ENCODE measurements at regions not wholly inside any gene's neighbourhood (a gene's known extent, or its start where the extent isn't known, plus 50 kb on each side); places are given as distances from the start of the nearest gene placed in this dataset.

GRCh38 chr16:27642756-27643155 lies 92.8 kb downstream of the KATNIP start:
- Histone ChIP-seq H3K9me3 (ENCODE audit: insufficient read depth, low read depth, low read length) (no peaks in the 10 kb centered on the region), H3K36me3 (ENCODE audit: control insufficient read depth in 1 of 2, insufficient read depth in 2 of 2, low read length in 2 of 2) (no peaks in the 10 kb centered on the region), H3K4me2 (ENCODE audit: low read length) (no peak overlapping the region), H3K27ac (ENCODE audit: low read depth, low read length) (no peak overlapping the region), H3K79me1 (ENCODE audit: low read length) (no peaks in the 10 kb centered on the region), H3K4me3 (ENCODE audit: low read depth, low read length) (no peak overlapping the region), H2AFZ (ENCODE audit: insufficient read depth, low read length, poor library complexity) (no peak overlapping the region), H3K18ac (ENCODE audit: low read length) (no peak overlapping the region), H2BK12ac (ENCODE audit: low read length) (no peak overlapping the region), H4K91ac (ENCODE audit: low read depth, low read length) (no peak overlapping the region), H2BK120ac (ENCODE audit: insufficient read depth, low read length, poor library complexity) (no peak overlapping the region), H4K12ac (ENCODE audit: low read depth, low read length) (no peak overlapping the region), H4K8ac (ENCODE audit: low read depth, low read length) (no peak overlapping the region), H3K9ac (ENCODE audit: low read length) (no peak overlapping the region), H3K4me1 (ENCODE audit: control insufficient read depth in 1 of 2, insufficient read depth in 2 of 2, low read length in 2 of 2) (no peaks in the 10 kb centered on the region), H2BK5ac (ENCODE audit: low read depth, low read length, poor library complexity) (no peak overlapping the region), H3K27me3 (ENCODE audit: insufficient read depth, low read length) (no peaks in the 10 kb centered on the region), H2AK5ac (ENCODE audit: low read length) (no peak overlapping the region), H3K14ac (ENCODE audit: low read length) (no peak overlapping the region), H3K4ac (ENCODE audit: low read depth, low read length) (no peak overlapping the region), H3K23ac (ENCODE audit: low read length) (no peak overlapping the region), H3K79me2 (ENCODE audit: control insufficient read depth, insufficient read depth, low read length, poor library complexity) (no peaks in the 10 kb centered on the region)
- DNase-seq, result peak; percentile 57 to 70
- no CpG with 5 or more reads among the region's 4 CpGs for WGBS (ENCODE audit: extremely low coverage, insufficient coverage, insufficient read length)

- no peak overlapping the region for H2AK5ac ChIP-seq (ENCODE audit: low read length)
- H2BK5ac ChIP-seq (ENCODE audit: low read depth, low read length, poor library complexity), result no peak overlapping the region
- no peaks in the 10 kb centered on the region for H3K36me3 ChIP-seq (ENCODE audit: control insufficient read depth in 1 of 2, insufficient read depth in 2 of 2, low read length in 2 of 2)
- H3K79me2 ChIP-seq (ENCODE audit: control insufficient read depth, insufficient read depth, low read length, poor library complexity), result no peaks in the 10 kb centered on the region
- H3K23ac ChIP-seq (ENCODE audit: low read length), result no peak overlapping the region
- H3K4me3 ChIP-seq (ENCODE audit: low read depth, low read length), result no peak overlapping the region
- no peak overlapping the region for H3K9ac ChIP-seq (ENCODE audit: low read length)
- no peak overlapping the region for H4K12ac ChIP-seq (ENCODE audit: low read depth, low read length)
- H3K4me1 ChIP-seq (ENCODE audit: control insufficient read depth in 1 of 2, insufficient read depth in 2 of 2, low read length in 2 of 2), result no peaks in the 10 kb centered on the region
- H3K4ac ChIP-seq (ENCODE audit: low read depth, low read length), result no peak overlapping the region
- DNase-seq, result no peak
- no peak overlapping the region for H2AFZ ChIP-seq (ENCODE audit: insufficient read depth, low read length, poor library complexity)
- no peak overlapping the region for H3K14ac ChIP-seq (ENCODE audit: low read length)
- no peak overlapping the region for H2BK12ac ChIP-seq (ENCODE audit: low read length)
- no peaks in the 10 kb centered on the region for H3K9me3 ChIP-seq (ENCODE audit: insufficient read depth, low read depth, low read length)
- H4K91ac ChIP-seq (ENCODE audit: low read depth, low read length), result no peak overlapping the region
- no peak overlapping the region for H2BK120ac ChIP-seq (ENCODE audit: insufficient read depth, low read length, poor library complexity)
- no peak overlapping the region for H4K8ac ChIP-seq (ENCODE audit: low read depth, low read length)
- no peak overlapping the region for H3K18ac ChIP-seq (ENCODE audit: low read length)
- no peak overlapping the region for H3K27ac ChIP-seq (ENCODE audit: low read depth, low read length)
- H3K4me2 ChIP-seq (ENCODE audit: low read length), result no peak overlapping the region
- H3K27me3 ChIP-seq (ENCODE audit: insufficient read depth, low read length), result no peaks in the 10 kb centered on the region
- no peaks in the 10 kb centered on the region for H3K79me1 ChIP-seq (ENCODE audit: low read length)
- WGBS (ENCODE audit: extremely low coverage, insufficient coverage, insufficient read length), result no CpG with 5 or more reads among the region's 8 CpGs
Observed at GRCh38 chr16:27644165-27644564, 94.2 kb downstream of the KATNIP start.

GRCh38 chr16:27645396-27645795 lies 95.5 kb downstream of the KATNIP start:
- Histone ChIP-seq H2AFZ (ENCODE audit: insufficient read depth, low read length, poor library complexity) (no peak overlapping the region), H3K79me2 (ENCODE audit: control insufficient read depth, insufficient read depth, low read length, poor library complexity) (no peaks in the 10 kb centered on the region), H3K79me1 (ENCODE audit: low read length) (no peaks in the 10 kb centered on the region), H3K27me3 (ENCODE audit: insufficient read depth, low read length) (no peaks in the 10 kb centered on the region), H3K4me1 (ENCODE audit: control insufficient read depth in 1 of 2, insufficient read depth in 2 of 2, low read length in 2 of 2) (no peaks in the 10 kb centered on the region), H3K4ac (ENCODE audit: low read depth, low read length) (no peak overlapping the region), H3K23ac (ENCODE audit: low read length) (no peak overlapping the region), H3K9ac (ENCODE audit: low read length) (no peak overlapping the region), H3K14ac (ENCODE audit: low read length) (no peak overlapping the region), H2BK12ac (ENCODE audit: low read length) (no peak overlapping the region), H4K91ac (ENCODE audit: low read depth, low read length) (no peak overlapping the region), H4K12ac (ENCODE audit: low read depth, low read length) (no peak overlapping the region), H3K9me3 (ENCODE audit: insufficient read depth, low read depth, low read length) (no peaks in the 10 kb centered on the region), H2BK120ac (ENCODE audit: insufficient read depth, low read length, poor library complexity) (no peak overlapping the region), H2BK5ac (ENCODE audit: low read depth, low read length, poor library complexity) (no peak overlapping the region), H3K4me2 (ENCODE audit: low read length) (no peak overlapping the region), H3K4me3 (ENCODE audit: low read depth, low read length) (no peak overlapping the region), H3K36me3 (ENCODE audit: control insufficient read depth in 1 of 2, insufficient read depth in 2 of 2, low read length in 2 of 2) (no peaks in the 10 kb centered on the region), H3K27ac (ENCODE audit: low read depth, low read length) (no peak overlapping the region), H4K8ac (ENCODE audit: low read depth, low read length) (no peak overlapping the region), H2AK5ac (ENCODE audit: low read length) (no peak overlapping the region), H3K18ac (ENCODE audit: low read length) (no peak overlapping the region)
- DNase-seq, result no peak
- no CpG with 5 or more reads among the region's 5 CpGs for WGBS (ENCODE audit: extremely low coverage, insufficient coverage, insufficient read length)

GRCh38 chr16:27646806-27647205 lies 96.9 kb downstream of the KATNIP start:
- Histone ChIP-seq H3K27ac (ENCODE audit: low read depth, low read length) (no peak overlapping the region), H2AFZ (ENCODE audit: insufficient read depth, low read length, poor library complexity) (no peak overlapping the region), H2BK12ac (ENCODE audit: low read length) (no peak overlapping the region), H4K12ac (ENCODE audit: low read depth, low read length) (no peak overlapping the region), H3K18ac (ENCODE audit: low read length) (no peak overlapping the region), H3K9me3 (ENCODE audit: insufficient read depth, low read depth, low read length) (no peaks in the 10 kb centered on the region), H2BK120ac (ENCODE audit: insufficient read depth, low read length, poor library complexity) (no peak overlapping the region), H2AK5ac (ENCODE audit: low read length) (no peak overlapping the region), H3K79me2 (ENCODE audit: control insufficient read depth, insufficient read depth, low read length, poor library complexity) (no peaks in the 10 kb centered on the region), H4K91ac (ENCODE audit: low read depth, low read length) (no peak overlapping the region), H2BK5ac (ENCODE audit: low read depth, low read length, poor library complexity) (no peak overlapping the region), H3K23ac (ENCODE audit: low read length) (no peak overlapping the region), H3K27me3 (ENCODE audit: insufficient read depth, low read length) (no peaks in the 10 kb centered on the region), H3K79me1 (ENCODE audit: low read length) (no peaks in the 10 kb centered on the region), H3K14ac (ENCODE audit: low read length) (no peak overlapping the region), H3K4me2 (ENCODE audit: low read length) (no peak overlapping the region), H3K4me1 (ENCODE audit: control insufficient read depth in 1 of 2, insufficient read depth in 2 of 2, low read length in 2 of 2) (no peaks in the 10 kb centered on the region), H3K4me3 (ENCODE audit: low read depth, low read length) (peak overlapping the region; percentile 39), H3K4ac (ENCODE audit: low read depth, low read length) (no peak overlapping the region), H3K36me3 (ENCODE audit: control insufficient read depth in 1 of 2, insufficient read depth in 2 of 2, low read length in 2 of 2) (no peaks in the 10 kb centered on the region), H4K8ac (ENCODE audit: low read depth, low read length) (no peak overlapping the region), H3K9ac (ENCODE audit: low read length) (no peak overlapping the region)
- DNase-seq, result no peak
- WGBS (ENCODE audit: extremely low coverage, insufficient coverage, insufficient read length), result no CpG with 5 or more reads among the region's 5 CpGs
